HPDE6-E6E7 (cell line): ENCODE measurements at regions not wholly inside any gene's neighbourhood (a gene's known extent, or its start where the extent isn't known, plus 50 kb on each side); places are given as distances from the start of the nearest gene placed in this dataset.
"Not testable (repeated sequence)": the region's sequence is repeated elsewhere in the genome, so short reads cannot be mapped to it uniquely, and the experiment has no call there.

Experiments
- DNase-seq: peaks from one replicate; pipeline ENCODE4 v3.0.0; 2011; ENCODE audit warnings: missing footprints; ENCODE audit errors: extremely low spot score

- DNase-seq: not testable (repeated sequence)
Observed at GRCh38 chr1:5766996-5767395, 225.2 kb downstream of the NPHP4 start.

DNA sequence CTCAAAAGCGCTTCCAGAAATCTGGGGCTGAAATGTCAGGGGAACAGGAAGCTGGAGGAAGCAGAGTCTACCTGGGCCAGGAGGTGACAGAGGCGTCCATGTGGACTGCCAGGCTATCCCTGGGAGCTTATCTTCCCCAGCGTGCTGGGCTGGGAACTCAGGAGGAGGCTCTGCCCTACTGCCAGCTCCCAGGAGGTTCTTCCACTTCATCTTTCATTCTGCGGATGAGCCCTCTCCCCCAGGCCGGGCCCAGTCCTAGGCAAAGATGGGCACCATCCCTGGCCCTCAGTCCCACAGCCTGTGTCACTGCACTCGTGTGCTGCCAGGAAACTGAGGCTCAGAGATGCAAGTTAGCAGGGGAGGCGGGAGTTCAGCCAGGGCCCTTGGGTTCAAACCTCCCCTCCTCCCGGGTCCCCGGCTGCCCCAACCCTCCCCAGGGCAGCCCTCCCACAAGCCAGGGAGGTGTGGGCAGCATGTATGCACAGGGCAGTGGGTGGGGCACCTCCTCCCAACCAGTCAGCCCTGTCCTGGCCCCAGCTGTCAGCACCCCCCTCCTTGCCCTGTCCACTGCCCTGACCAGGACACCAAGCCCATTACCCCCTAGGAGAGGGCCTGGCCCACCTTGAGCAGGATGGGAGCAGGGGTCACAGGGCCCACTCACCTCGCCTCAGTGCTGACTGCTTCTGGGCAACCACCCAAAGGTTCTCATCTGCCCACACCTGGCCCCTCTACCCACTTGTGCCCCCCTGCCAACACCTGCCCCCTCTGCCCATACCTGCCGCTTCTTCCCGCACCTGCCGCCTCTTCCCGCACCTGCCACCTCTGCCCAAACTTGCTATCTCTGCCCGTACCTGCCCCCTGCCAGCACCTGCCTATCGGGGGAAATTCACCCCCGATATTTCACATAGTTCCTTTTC is 226.0 kb downstream of the NPHP4 start:
- DNase-seq: no peak

GRCh38 chr1:5765483-5765882 is 226.7 kb downstream of the NPHP4 start:
- DNase-seq: no peak

DNA sequence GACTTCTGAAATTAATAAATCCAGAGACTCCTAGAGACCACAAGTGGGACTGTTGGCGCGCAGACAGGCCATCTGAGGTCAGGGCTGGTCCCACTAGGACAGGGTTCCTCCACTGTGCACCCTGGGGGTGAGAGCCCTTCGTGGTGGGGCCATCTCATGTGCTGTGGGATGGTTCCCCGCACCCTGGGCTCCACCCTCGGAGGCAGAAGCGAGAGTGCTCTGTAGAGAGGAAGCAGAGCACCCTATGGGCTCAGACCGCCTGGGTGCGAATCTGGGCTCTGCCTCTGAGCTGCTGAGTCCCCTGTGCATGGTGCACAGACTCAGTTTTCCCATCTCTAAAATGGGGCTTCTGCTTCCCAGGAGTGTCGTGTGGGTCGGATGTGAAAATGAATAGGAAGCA is 227.3 kb downstream of the NPHP4 start:
- DNase-seq: no peak

- no peak for DNase-seq
Observed at GRCh38 chr1:5764464-5764863, 227.8 kb downstream of the NPHP4 start.

DNA sequence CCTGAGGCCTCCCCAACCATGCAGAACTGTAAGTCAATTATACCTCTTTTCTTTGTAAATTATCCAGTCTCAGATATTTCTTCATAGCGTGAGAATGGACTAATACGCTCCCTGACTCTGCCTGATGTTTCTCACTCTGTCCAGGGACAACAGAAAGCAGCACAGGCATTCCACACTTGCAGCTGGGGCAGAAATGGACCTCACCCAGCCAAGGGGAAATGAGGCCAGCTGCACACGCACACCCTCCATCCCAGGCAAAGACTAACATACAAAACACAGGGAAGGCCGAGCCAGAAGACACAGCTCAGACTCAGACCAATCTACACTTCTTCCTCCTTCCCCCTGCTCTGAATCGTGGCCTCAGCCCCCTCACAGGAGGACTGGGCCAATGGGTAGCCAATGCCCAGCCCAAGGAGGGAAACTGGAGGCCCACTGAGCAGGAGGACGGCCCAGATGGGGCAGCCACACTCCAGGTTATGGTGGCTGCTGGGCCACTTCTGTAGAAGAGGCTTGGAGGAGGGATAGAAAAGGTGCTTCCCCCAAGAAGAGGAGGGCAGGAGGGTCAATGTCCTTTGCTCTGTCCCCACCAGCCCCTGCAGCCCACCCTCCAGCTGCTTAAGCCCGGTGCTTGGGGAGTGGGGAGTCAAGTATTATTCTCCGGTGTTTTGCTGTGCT is 228.4 kb downstream of the NPHP4 start:
- DNase-seq: no peak

- no peak for DNase-seq
Observed at GRCh38 chr1:5758859-5759578, 233.2 kb downstream of the NPHP4 start.

GRCh38 chr1:5758000-5758858 is 234.0 kb downstream of the NPHP4 start:
- no peak for DNase-seq

DNA sequence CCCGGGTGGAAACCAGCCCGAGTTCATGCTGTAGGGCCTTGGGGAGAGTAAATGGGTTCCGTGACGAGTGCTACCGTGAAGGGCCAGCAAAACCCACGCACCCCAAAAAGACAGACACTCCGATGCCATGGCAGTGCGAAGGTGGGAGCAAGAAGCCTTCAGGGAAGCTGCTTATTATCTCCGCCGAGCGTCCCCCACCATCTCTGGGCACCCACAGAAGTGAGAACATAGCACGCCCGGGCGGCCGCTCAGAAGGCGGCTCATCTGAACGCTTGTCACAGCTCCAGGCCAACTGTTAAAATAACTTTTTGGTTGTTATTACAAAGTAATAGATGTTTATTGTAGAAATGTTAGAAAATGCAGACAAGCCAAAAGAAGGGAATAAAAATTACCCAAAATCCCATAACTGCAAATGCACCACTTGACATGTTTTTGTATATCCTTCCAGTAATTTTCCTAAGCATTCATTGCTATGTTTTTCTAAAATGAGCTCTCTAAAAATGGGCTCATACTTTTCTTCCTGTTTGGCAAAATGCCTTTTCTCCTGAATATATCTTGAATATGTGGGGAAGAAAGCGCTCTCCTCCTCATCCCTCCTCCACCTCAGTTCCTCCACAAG is 234.9 kb downstream of the NPHP4 start:
- no peak for DNase-seq

- no peak for DNase-seq
Observed at GRCh38 chr1:5756434-5757186, 235.6 kb downstream of the NPHP4 start.

GRCh38 chr1:5755552-5756125 is 236.6 kb downstream of the NPHP4 start:
- DNase-seq: no peak

DNA sequence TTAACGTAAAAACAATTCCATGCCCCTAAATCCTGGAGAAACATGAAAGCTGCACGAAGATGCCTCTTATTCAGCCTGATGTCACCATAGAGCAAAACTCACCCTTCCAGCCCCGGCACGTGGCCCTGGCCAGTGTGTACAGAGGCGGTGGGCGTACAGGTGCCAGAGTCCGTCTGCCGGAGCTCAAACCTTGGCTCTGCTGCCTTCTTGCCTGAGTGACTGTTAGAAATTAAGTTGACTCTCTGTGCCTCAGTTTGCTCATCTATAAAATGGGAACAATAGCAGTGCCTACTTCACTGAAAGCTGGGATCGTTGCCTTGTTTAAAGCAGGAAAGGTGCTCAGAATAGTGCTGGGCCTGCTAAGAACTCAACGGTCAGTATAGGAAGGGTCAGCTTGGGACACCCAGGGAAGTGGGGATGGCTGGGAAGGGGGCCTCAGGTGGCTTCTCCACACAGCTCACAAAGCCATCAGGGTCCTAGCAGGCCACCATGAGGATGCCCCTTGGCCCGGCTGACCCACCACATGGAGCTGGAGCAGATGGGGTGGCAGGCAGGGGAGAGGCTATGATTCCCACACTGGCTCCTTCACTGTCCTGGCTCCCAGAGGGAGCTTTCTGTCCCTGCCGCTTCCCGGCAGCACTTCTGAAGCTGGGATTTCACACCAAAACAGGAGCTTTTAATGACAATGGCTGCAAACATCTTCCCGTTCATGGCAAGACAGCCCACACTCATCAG is 237.2 kb downstream of the NPHP4 start:
- no peak for DNase-seq

- no peak for DNase-seq
Observed at GRCh38 chr1:5753549-5754421, 238.4 kb downstream of the NPHP4 start.

DNA sequence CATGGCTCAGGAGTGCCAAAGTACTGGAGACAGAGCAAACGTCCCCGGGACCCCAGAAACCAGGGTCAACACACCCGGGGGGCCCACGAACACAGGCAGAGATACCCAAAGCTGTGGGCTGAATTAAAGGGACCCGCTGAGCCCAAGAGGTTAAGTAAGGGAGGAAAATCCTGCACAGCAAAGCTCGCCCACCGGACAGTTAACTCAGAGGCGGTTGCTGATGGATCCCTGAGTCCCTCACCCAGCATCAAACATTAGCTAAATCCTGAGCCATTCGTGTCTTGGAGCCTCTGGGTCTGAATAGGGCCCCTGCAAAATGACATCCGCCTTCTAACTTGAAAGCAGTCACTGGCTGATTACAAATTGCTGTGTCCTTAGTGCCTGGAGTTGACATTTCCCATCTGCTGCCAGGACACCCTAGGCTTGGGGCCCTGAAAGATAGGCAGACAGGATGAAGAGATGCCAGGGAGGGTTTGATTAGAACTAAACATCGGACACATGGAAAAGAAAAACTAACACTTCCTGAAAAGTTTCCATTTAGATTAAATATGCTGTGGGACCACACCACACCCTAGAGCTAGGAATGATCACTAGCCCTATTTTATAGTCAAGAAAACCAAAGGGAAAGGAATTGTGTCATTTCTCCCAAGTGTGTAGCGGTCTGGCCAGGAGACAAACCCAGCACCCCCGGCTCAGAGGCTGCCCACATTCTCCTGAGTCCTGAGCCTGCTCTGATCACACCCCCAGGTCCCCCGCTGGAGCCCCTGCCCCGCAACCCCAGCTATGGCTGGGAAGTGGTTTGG is 239.3 kb downstream of the NPHP4 start:
- DNase-seq: no peak

- DNase-seq: no peak
Observed at GRCh38 chr1:5751833-5752745, 240.1 kb downstream of the NPHP4 start.

- DNase-seq: no peak
Observed at GRCh38 chr1:5751163-5751540, 241.1 kb downstream of the NPHP4 start.
